Right atrium auricular region (tissue), 2 donors: ENCODE measurements at regions not wholly inside any gene's neighbourhood (a gene's known extent, or its start where the extent isn't known, plus 50 kb on each side); places are given as distances from the start of the nearest gene placed in this dataset.

ENCODE experiments used
- DNase-seq: peaks from one replicate; pipeline ENCODE4 v3.0.0-alpha.2; 2019; ENCODE audit warnings: low spot score
- H3K27ac ChIP-seq, 2 donors: fragments of 200-600 bp; sonication (generic); 1 replicate in 1 of 2; 2 replicates in 1 of 2; pipeline ENCODE4 v1.5.1; 2016 to 2019
- H3K27me3 ChIP-seq, 2 donors: fragments of 200-600 bp; sonication (generic); one replicate each; pipeline versions ENCODE4 v1.5.1 to v1.6.0; 2017 to 2019
- H3K36me3 ChIP-seq: fragments of 200-600 bp; sonication (generic); one replicate; pipeline ENCODE4 v1.5.1; 2016
- H3K4me1 ChIP-seq, 2 donors: fragments of 200-600 bp; sonication (generic); one replicate each; pipeline versions ENCODE4 v1.5.1 to v1.6.0; 2017 to 2019
- H3K4me3 ChIP-seq, 2 donors: fragments of 200-600 bp; sonication (generic); 1 replicate in 1 of 2; 2 replicates in 1 of 2; pipeline ENCODE4 v1.5.1; 2017 to 2019; ENCODE audit warnings: mild to moderate bottlenecking in 1 of 2, moderate library complexity in 1 of 2
- H3K9me3 ChIP-seq, 2 donors: fragments of 200-600 bp; sonication (generic); one replicate each; pipeline ENCODE4 v1.5.1; 2019
- CTCF ChIP-seq, 2 donors: fragments of 200-600 bp; sonication (generic); IDR thresholded peaks; one replicate each; pipeline ENCODE4 v1.5.1; 2019; ENCODE audit warnings: antibody characterized with exemption in 2 of 2

- Histone ChIP-seq H3K4me1 (peaks cover 0 to 30% of the 10 kb centered on the region in 2 donors), H3K27ac (no peak overlapping the region), H3K9me3 (no peaks in the 10 kb centered on the region), H3K27me3 (no peaks in the 10 kb centered on the region), H3K4me3 (no peak overlapping the region), H3K36me3 (no peaks in the 10 kb centered on the region)
- peak; percentile 12 to 28 for TF ChIP-seq CTCF (IDR thresholded peaks at IDR 0.05)
- no peak for DNase-seq
These were observed 142.1 kb downstream of the CPEB2 start for GRCh38 chr4:15144249-15144966.

- no peak for DNase-seq
- Histone ChIP-seq H3K4me3 (no peak overlapping the region), H3K27ac (no peak overlapping the region), H3K27me3 (no peaks in the 10 kb centered on the region), H3K9me3 (no peaks in the 10 kb centered on the region), H3K36me3 (no peaks in the 10 kb centered on the region), H3K4me1 (peaks cover 0 to 35% of the 10 kb centered on the region in 2 donors)
- no peak for TF ChIP-seq CTCF (IDR thresholded peaks at IDR 0.05)
These were observed 142.7 kb downstream of the CPEB2 start for GRCh38 chr4:15144967-15145295.

- DNase-seq: no peak
These were observed 143.4 kb downstream of the CPEB2 start for GRCh38 chr4:15145709-15146108.

GRCh38 chr4:15147714-15148113 lies 145.4 kb downstream of the CPEB2 start:
- H3K36me3 ChIP-seq: no peaks in the 10 kb centered on the region
- no peaks in the 10 kb centered on the region for H3K9me3 ChIP-seq
- H3K27me3 ChIP-seq: no peaks in the 10 kb centered on the region
- peaks cover 0 to 40% of the 10 kb centered on the region in 2 donors for H3K4me1 ChIP-seq
- H3K27ac ChIP-seq: no peak overlapping the region
- TF ChIP-seq CTCF (IDR thresholded peaks at IDR 0.05): no peak
- no peak for DNase-seq
- no peak overlapping the region for H3K4me3 ChIP-seq

More at GRCh38 chr4:15145709-15146108, 143.4 kb downstream of the CPEB2 start:
- Histone ChIP-seq H3K4me3 (no peak overlapping the region), H3K4me1 (peaks cover 0 to 40% of the 10 kb centered on the region in 2 donors), H3K27me3 (no peaks in the 10 kb centered on the region), H3K27ac (peak overlapping the region in 1 of 2 donors; percentile 6), H3K36me3 (no peaks in the 10 kb centered on the region), H3K9me3 (no peaks in the 10 kb centered on the region)
- TF ChIP-seq CTCF (IDR thresholded peaks at IDR 0.05): no peak

GRCh38 chr4:15148199-15148598 lies 145.9 kb downstream of the CPEB2 start:
- no peaks in the 10 kb centered on the region for H3K9me3 ChIP-seq
- H3K27ac ChIP-seq: no peak overlapping the region
- peaks cover 0 to 40% of the 10 kb centered on the region in 2 donors for H3K4me1 ChIP-seq
- no peaks in the 10 kb centered on the region for H3K36me3 ChIP-seq
- no peaks in the 10 kb centered on the region for H3K27me3 ChIP-seq
- no peak for TF ChIP-seq CTCF (IDR thresholded peaks at IDR 0.05)
- no peak overlapping the region for H3K4me3 ChIP-seq
- no peak for DNase-seq

- H3K9me3 ChIP-seq: no peaks in the 10 kb centered on the region
- DNase-seq: no peak
- TF ChIP-seq CTCF (IDR thresholded peaks at IDR 0.05): no peak
- peaks cover 0 to 40% of the 10 kb centered on the region in 2 donors for H3K4me1 ChIP-seq
- no peak overlapping the region for H3K4me3 ChIP-seq
- H3K27me3 ChIP-seq: no peaks in the 10 kb centered on the region
- H3K27ac ChIP-seq: no peak overlapping the region
- H3K36me3 ChIP-seq: no peaks in the 10 kb centered on the region
These were observed 146.4 kb downstream of the CPEB2 start for GRCh38 chr4:15148691-15149090.
